Spinal cord (tissue), 9 donors: ENCODE measurements at regions not wholly inside any gene's neighbourhood (a gene's known extent, or its start where the extent isn't known, plus 50 kb on each side); places are given as distances from the start of the nearest gene placed in this dataset.

Experiments used
- DNase-seq, 6 donors: peaks; one replicate each; pipeline versions ENCODE4 v3.0.0 to v3.0.0-alpha.2; 2013 to 2015; ENCODE audit warnings: low spot score in 6 of 6, low read depth in 4 of 6
- H3K27ac ChIP-seq: one replicate; pipeline ENCODE4 v1.5.1; 2013; ENCODE audit warnings: low read depth, low read length, control low read depth
- H3K27me3 ChIP-seq: one replicate; pipeline ENCODE4 v1.6.1; 2013; ENCODE audit warnings: low read length; ENCODE audit not compliant: control insufficient read depth, insufficient read depth
- H3K36me3 ChIP-seq: one replicate; pipeline ENCODE4 v1.6.1; 2013; ENCODE audit warnings: low read length; ENCODE audit not compliant: control insufficient read depth, insufficient read depth
- H3K4me1 ChIP-seq: one replicate; pipeline ENCODE4 v1.6.1; 2013; ENCODE audit warnings: low read length; ENCODE audit not compliant: control insufficient read depth, insufficient read depth
- H3K4me3 ChIP-seq: one replicate; pipeline ENCODE4 v1.5.1; 2013; ENCODE audit warnings: low read depth, low read length, control low read depth
- H3K9me3 ChIP-seq: one replicate; pipeline ENCODE4 v1.6.1; 2013; ENCODE audit warnings: low read length; ENCODE audit not compliant: control insufficient read depth, insufficient read depth
- WGBS: methylation state at CpG from one replicate; pipeline ENCODE4 v1.1.5; 2013; ENCODE audit warnings: missing lambda C conversion rate; ENCODE audit not compliant: insufficient coverage; 5-methylcytosine and 5-hydroxymethylcytosine counted together
- donor health status: healthy.

DNA sequence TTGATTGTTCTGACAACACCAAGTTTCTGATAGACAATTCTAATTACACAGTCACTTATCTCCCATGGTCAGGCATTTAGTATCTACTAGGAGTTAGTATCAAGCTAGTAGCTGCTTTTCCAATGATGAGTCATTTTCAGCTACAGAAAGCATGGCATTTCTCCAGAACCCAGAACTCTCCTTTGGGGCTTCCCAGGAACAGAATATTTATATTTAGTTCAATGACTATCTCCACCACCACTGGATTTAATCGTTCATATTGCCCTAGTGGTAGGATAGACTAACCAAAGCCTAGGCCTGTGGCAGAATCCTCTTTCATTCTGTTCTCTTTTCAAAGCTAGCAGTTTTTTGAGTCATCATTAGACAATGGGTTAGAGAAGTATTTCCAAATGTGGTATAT, 569.4 kb downstream of the GABRG1 start:
- H3K27me3 ChIP-seq, result no peaks in the 10 kb centered on the region
- H3K4me1 ChIP-seq, result no peaks in the 10 kb centered on the region
- no peak overlapping the region for H3K4me3 ChIP-seq
- WGBS, result no CpG with 5 or more reads among the region's 1 CpG
- DNase-seq, result no peak
- H3K9me3 ChIP-seq, result no peaks in the 10 kb centered on the region
- H3K36me3 ChIP-seq, result no peaks in the 10 kb centered on the region
- H3K27ac ChIP-seq, result no peak overlapping the region

DNA sequence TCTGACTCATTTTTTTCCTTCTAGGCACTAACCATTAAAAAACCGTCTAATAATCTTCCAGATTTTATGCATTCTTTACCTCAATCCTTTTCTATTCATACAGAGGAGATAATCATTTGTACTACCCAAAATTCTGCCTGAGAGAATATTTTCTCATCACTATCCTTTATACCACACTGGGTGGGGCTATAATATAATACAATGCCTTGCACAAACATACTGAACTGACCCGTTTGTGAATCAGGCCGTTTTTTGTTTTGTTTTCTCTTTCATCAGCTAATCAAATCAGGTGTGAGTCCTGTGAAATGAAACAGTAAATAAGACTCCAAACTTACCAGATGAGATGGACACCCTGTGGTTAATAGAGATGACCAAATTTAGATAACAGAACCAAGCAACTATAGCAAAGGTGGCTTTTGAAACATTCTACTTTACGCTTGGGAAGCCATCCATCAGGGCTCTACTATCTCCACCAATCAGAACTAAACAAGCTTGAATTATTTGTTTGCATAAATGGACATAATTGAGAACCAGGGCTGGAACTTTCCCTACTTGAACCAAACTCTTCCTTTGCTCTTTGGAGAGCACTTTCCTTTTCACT, 573.0 kb downstream of the GABRG1 start:
- H3K4me3 ChIP-seq, result no peak overlapping the region
- H3K9me3 ChIP-seq, result no peaks in the 10 kb centered on the region
- no CpG with 5 or more reads among the region's 4 CpGs for WGBS
- no peak overlapping the region for H3K27ac ChIP-seq
- H3K4me1 ChIP-seq, result no peaks in the 10 kb centered on the region
- DNase-seq, result no peak
- no peaks in the 10 kb centered on the region for H3K36me3 ChIP-seq
- no peaks in the 10 kb centered on the region for H3K27me3 ChIP-seq

DNA sequence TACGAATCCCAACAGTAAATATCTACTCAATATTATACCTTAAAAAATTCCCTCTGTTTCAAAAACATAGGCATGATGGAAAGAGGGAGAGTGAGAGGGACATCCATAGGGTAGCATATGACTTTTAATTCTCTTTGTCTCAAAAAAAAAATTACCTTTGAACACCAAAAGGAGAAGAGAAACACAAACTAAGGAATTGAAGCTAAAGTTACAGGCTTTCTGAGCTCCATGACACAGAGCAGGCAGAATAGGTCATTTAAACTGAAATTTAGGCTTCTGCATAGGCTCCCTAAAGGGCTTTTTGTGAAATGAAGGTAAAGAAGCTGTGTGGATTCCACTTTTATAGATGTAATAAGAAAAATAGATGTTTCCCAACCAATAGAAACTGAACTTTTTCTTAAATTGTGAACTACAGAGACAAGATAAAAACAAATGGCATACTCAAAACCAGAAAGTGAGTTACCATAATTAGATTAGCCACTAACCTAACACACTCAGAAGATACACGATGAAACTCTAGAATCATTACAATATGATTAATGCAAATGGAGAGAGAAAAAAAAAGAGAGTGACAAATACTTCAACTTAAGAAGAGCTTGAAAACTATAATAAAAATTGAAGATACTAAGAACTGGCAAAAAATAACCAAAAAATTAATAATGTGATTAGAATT, 584.6 kb downstream of the GABRG1 start:
- H3K36me3 ChIP-seq, result no peaks in the 10 kb centered on the region
- H3K27me3 ChIP-seq, result no peaks in the 10 kb centered on the region
- no peak overlapping the region for H3K4me3 ChIP-seq
- H3K9me3 ChIP-seq, result peaks cover 2% of the 10 kb centered on the region
- WGBS, result no CpG with 5 or more reads among the region's 2 CpGs
- H3K4me1 ChIP-seq, result no peaks in the 10 kb centered on the region
- H3K27ac ChIP-seq, result no peak overlapping the region
- DNase-seq, result no peak

DNA sequence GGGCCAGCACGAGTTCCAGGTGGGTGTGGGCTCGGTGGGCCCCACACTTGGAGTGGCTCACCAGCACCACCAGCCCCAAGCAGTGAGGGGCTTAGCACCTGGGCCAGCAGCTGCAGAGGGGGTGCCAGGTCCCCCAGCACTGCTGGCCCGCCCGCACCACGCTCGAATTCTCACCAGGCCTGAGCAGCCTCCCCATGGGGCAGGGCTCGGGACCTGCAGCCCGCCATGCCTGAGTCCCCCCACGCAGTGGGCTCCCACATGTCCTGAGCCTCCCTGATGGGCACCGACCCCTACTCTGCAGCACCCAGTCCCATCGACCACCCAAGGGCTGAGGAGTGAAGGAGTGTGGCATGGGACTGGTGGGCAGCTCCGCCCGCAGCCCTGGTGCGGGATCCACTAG, 593.4 kb downstream of the GABRG1 start:
- H3K9me3 ChIP-seq, result peaks cover 2% of the 10 kb centered on the region
- H3K4me1 ChIP-seq, result no peaks in the 10 kb centered on the region
- no peaks in the 10 kb centered on the region for H3K36me3 ChIP-seq
- no peaks in the 10 kb centered on the region for H3K27me3 ChIP-seq
- no peak overlapping the region for H3K4me3 ChIP-seq
- 95% methylated on average over 14 of the region's 14 CpGs for WGBS
- H3K27ac ChIP-seq, result no peak overlapping the region
- no peak for DNase-seq

DNA sequence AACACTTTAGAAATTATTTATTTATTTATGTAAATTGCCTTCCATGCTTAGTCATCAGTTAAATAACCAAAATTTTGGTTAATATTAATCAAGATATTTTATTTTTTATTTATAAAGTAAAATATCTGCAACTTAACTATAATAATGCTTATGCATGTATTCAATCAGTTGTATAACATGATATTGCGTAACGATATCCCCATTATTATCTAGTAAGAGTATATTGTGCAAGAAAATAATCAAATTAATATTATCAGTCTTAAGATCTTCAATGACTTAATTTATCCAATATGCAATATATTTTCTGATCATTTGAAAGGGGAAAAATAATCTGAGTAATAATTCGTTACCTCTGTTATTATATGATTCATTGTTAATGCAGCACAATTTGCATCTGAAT, 596.7 kb downstream of the GABRG1 start:
- H3K27ac ChIP-seq, result no peak overlapping the region
- no peak overlapping the region for H3K4me3 ChIP-seq
- H3K36me3 ChIP-seq, result no peaks in the 10 kb centered on the region
- no peaks in the 10 kb centered on the region for H3K4me1 ChIP-seq
- no CpG with 5 or more reads among the region's 3 CpGs for WGBS
- DNase-seq, result no peak
- H3K9me3 ChIP-seq, result no peaks in the 10 kb centered on the region
- no peaks in the 10 kb centered on the region for H3K27me3 ChIP-seq

DNA sequence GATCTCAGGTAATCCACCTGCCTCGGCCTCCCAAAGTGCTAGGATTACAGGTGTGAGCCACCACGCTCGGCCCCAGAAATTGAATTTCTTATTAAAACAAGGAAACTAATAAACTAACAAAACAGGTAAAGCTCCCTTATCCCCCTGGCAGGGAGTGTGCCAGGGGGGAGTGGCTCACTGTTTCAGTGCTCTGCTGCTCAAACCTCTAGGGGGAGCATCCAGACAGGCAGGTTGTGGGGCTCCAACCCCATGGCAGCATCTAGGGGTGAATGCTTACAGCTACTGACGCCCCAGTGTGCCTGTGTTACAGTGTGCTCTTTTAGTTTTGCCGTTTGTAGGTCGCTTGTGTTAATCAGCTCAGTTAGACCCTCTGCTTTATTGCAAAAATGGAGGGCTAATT, 605.0 kb downstream of the GABRG1 start:
- DNase-seq, result no peak
- Histone ChIP-seq H3K9me3 (no peaks in the 10 kb centered on the region), H3K36me3 (no peaks in the 10 kb centered on the region), H3K4me3 (no peak overlapping the region), H3K4me1 (no peaks in the 10 kb centered on the region), H3K27ac (no peak overlapping the region), H3K27me3 (no peaks in the 10 kb centered on the region)
- WGBS, result 93% methylated on average over 4 of the region's 6 CpGs

GRCh38 chr4:45502471-45502870, 621.4 kb downstream of the GABRG1 start:
- no peaks in the 10 kb centered on the region for H3K9me3 ChIP-seq
- WGBS, result no CpG with 5 or more reads among the region's 2 CpGs
- DNase-seq, result no peak

GRCh38 chr4:45484740-45485139, 639.1 kb downstream of the GABRG1 start:
- Histone ChIP-seq H3K9me3 (no peaks in the 10 kb centered on the region), H3K27ac (no peak overlapping the region), H3K27me3 (no peaks in the 10 kb centered on the region), H3K36me3 (no peaks in the 10 kb centered on the region), H3K4me1 (no peaks in the 10 kb centered on the region), H3K4me3 (no peak overlapping the region)
- DNase-seq, result no peak
- no CpG with 5 or more reads among the region's 1 CpG for WGBS

More at GRCh38 chr4:45502471-45502870, 621.4 kb downstream of the GABRG1 start:
- H3K4me3 ChIP-seq, result no peak overlapping the region
- no peak overlapping the region for H3K27ac ChIP-seq
- H3K4me1 ChIP-seq, result no peaks in the 10 kb centered on the region
- H3K36me3 ChIP-seq, result no peaks in the 10 kb centered on the region
- H3K27me3 ChIP-seq, result no peaks in the 10 kb centered on the region

DNA sequence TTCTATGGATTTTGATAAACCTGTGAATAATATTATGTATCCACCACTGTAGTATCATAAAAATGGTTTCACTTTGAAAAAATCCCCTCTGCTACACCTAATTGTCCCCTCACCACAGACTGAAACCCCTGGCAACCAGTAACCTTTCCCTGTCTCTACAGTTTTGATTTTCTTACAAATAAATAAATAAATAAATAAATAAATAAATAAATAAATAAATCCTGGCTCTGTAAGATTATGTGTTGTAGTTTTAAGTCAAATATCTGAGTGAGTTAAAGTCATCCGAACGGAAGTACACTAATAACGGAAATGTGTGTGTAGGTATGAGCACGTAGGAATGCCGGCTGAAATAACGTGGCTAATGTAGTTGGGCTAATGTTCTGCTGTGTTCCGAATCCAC, 641.5 kb downstream of the GABRG1 start:
- DNase-seq, result no peak
- 98% methylated on average over 5 of the region's 7 CpGs for WGBS
- H3K9me3 ChIP-seq, result no peaks in the 10 kb centered on the region

GRCh38 chr4:45477311-45477733, 646.5 kb downstream of the GABRG1 start:
- Histone ChIP-seq H3K36me3 (peaks cover 3% of the 10 kb centered on the region), H3K4me3 (no peak overlapping the region), H3K4me1 (no peaks in the 10 kb centered on the region), H3K27me3 (no peaks in the 10 kb centered on the region), H3K27ac (no peak overlapping the region), H3K9me3 (no peaks in the 10 kb centered on the region)
- no peak for DNase-seq
- WGBS, result 96% methylated on average over 25 of the region's 25 CpGs

More for the DNA sequence above, 641.5 kb downstream of the GABRG1 start:
- Histone ChIP-seq H3K36me3 (peaks cover 1% of the 10 kb centered on the region), H3K27me3 (no peaks in the 10 kb centered on the region), H3K27ac (no peak overlapping the region), H3K4me3 (no peak overlapping the region), H3K4me1 (no peaks in the 10 kb centered on the region)
